GM12874 (cell line): ENCODE measurements at regions not wholly inside any gene's neighbourhood (a gene's known extent, or its start where the extent isn't known, plus 50 kb on each side); places are given as distances from the start of the nearest gene placed in this dataset.

Experiments
- TF ChIP-seq, protein P1 (sequence below): IDR thresholded peaks from 2 replicates; pipeline ENCODE4 v1.5.1; 2011; ENCODE audit warnings: low read depth, mild to moderate bottlenecking, control low read depth, low read length, moderate library complexity; ENCODE audit not compliant: insufficient read depth

DNA sequence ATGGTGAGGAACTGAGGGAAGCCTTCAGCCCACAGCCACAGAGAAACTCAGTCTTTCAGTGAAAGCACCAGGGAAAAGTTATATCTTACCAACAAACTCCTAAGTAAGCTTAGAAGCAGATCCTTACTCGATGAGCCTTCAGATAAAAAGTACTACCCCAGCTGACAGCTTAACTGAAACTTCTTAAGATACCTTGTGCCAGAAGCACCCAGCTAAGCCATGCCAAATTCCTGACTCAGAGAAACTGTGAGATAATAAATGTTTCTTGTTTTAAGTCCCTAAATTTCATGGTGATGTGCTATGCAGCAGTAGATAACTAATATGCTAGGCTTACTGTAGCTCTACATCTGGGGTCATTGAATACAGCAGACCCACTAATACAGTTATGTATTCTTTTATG is 2025.0 kb downstream of the LRRC4C start:
- TF ChIP-seq, protein P1, sequence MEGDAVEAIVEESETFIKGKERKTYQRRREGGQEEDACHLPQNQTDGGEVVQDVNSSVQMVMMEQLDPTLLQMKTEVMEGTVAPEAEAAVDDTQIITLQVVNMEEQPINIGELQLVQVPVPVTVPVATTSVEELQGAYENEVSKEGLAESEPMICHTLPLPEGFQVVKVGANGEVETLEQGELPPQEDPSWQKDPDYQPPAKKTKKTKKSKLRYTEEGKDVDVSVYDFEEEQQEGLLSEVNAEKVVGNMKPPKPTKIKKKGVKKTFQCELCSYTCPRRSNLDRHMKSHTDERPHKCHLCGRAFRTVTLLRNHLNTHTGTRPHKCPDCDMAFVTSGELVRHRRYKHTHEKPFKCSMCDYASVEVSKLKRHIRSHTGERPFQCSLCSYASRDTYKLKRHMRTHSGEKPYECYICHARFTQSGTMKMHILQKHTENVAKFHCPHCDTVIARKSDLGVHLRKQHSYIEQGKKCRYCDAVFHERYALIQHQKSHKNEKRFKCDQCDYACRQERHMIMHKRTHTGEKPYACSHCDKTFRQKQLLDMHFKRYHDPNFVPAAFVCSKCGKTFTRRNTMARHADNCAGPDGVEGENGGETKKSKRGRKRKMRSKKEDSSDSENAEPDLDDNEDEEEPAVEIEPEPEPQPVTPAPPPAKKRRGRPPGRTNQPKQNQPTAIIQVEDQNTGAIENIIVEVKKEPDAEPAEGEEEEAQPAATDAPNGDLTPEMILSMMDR, result no peak

DNA sequence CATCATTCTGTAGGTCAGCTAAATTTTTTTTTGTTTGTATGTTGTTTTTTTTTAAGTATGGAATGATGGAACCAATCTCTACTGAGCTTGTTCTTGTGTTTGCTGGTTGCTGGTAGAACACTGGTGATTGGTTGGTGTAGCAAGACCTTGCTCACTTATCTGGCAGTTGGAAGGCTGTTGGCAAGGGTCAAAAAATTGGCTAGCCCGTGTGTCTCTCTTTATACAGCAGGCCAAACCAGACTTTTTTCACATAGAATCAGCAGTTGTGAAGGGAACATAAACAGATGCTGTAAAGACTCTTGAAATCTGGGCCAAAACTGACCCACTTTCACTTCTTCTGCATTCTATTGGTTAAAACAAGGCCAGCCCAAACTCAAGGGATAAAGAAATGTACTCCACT is 2026.5 kb downstream of the LRRC4C start:
- TF ChIP-seq, protein P1, result no peak

DNA sequence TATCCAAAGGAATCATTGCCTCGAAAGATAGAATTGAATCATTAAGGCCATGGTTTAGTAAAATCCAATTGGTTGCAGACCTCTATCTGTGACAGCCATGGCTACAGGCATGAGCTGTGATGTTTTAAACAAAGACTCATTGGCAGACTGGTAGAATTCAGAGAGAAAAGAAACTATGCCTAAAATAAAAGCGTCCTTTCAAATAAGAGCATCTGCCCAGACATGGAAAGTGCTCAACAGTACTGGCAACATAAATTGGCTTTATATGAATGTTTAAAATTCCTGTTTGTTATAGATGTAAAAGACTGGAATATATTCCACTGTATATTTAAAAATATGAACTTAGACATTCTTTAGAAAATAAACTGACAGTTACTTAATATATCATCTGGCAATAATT is 2034.2 kb downstream of the LRRC4C start:
- TF ChIP-seq, protein P1, result no peak

DNA sequence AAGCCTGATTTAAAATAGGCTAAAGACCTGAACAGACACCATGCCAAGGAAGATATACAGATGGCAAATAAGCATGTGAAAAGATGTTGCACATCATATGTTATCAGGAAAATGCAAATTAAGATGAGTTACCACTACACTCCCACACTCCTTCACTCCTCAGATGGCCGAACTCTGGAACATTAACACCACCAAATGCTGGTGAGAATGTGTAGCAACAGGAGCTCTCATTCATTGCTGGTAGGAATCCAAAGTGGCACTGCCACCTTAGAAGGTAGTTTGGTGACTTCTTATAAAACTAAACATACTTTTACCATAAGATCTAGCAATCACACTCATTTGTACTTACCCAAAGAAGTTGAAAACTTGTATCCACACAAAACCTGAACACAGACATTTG is 2047.3 kb downstream of the LRRC4C start:
- TF ChIP-seq, protein P1, result no peak

DNA sequence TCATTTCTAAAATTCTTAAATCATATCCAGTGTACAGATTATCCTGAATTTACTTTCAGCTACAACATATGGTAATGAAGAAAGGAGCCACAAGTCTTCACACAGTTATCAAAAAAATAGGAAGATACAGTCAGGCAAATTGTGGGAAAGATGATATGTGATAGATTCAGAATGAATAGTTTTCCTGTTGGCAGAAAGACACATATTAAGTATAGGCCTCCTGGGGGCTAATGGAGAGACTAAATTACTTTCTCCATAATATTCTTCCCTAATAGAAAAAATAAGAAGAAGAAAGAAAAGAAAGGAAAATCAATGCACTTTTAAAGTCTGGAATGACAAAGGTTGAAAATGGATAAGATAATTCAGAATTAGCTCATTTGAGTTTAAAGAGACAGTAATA is 2073.5 kb downstream of the LRRC4C start:
- TF ChIP-seq, protein P1, result no peak

DNA sequence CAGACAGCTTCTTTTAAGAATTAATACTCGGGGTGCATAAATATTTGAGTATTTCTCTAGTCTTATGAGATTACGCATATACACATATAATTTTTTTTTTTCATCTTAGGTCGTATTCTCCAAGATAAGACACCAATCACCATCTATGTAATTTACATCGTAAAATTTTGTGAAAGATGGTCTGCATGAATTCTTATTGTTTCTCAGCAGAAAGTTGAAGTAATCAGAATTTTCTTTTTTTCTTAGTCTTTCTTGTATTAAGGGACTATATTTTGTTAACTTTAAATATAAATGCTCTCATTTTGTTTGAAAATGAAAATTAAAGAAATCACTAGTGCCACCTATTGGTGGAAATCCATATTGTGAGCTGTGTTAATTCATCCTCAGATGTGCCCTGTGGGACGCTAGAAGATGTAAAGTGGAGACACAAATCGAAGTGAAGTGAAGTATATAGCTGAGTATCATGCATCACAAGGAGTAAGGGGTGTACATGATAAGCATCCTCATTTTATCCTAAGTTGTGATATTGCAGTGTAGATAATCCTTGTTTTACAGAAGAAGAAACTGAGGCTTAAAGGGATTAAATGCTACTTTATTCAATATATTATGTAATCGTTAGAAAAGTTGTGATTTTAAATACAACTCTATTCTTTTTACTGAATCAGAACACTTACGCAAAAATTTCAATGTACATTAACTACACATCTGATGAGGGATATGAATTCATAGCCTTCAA is 2084.3 kb downstream of the LRRC4C start:
- TF ChIP-seq, protein P1, result peak; percentile 31; the same call in 1 of the 2 replicates

DNA sequence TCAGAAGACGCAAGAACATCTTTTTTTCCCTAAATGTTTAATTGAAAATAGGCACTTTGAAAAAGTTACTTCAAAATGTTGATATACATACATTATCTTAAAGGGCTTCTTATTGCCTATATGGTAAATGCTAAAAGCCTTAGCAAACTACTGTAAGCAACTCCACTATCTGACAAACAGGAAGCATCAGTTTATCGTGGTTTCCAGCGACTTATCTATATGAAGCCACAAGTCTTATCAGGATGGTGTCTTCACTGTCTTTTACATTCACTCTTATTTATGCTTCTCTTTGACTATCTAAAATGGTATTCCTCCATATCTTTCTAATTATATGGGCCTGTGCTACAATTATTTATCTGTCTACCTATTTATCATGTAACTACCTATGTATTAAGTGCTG is 2091.9 kb downstream of the LRRC4C start:
- TF ChIP-seq, protein P1, result no peak
